Gastroesophageal sphincter (tissue), 3 donors: ENCODE measurements at regions not wholly inside any gene's neighbourhood (a gene's known extent, or its start where the extent isn't known, plus 50 kb on each side); places are given as distances from the start of the nearest gene placed in this dataset.

Experiments used
- CTCF ChIP-seq, 4 experiments: fragments of 200-600 bp in 2 of 4; fragments of 450-650 bp in 2 of 4; sonication (generic) in 1 of 4; IDR thresholded peaks; one replicate each; pipeline ENCODE4 v1.5.1; 2017 to 2019; ENCODE audit warnings: antibody characterized with exemption in 4 of 4, mild to moderate bottlenecking in 2 of 4, moderate library complexity in 2 of 4
- POLR2A ChIP-seq, 2 donors: fragments of 450-650 bp; IDR thresholded peaks; one replicate each; pipeline ENCODE4 v1.6.1; 2017; ENCODE audit warnings: antibody characterized with exemption in 2 of 2, mild to moderate bottlenecking in 2 of 2, moderate library complexity in 1 of 2
- POLR2AphosphoS5 ChIP-seq: sonication (generic); formaldehyde crosslinking; IDR thresholded peaks from one replicate; pipeline ENCODE4 v1.6.1; 2017; ENCODE audit warnings: antibody characterized with exemption

GRCh38 chr21:32900814-32901213 lies 124.9 kb upstream of the OLIG2 start:
- TF ChIP-seq CTCF (IDR thresholded peaks at IDR 0.05) (no peak), POLR2A (IDR thresholded peaks at IDR 0.05) (no peak), POLR2AphosphoS5 (no peak)
